ENCODE measurements at regions not wholly inside any gene's neighbourhood (a gene's known extent, or its start where the extent isn't known, plus 50 kb on each side); places are given as distances from the start of the nearest gene placed in this dataset.

- TF ChIP-seq POLR2A (IDR thresholded peaks at IDR 0.05) (no peak), CTCF (IDR thresholded peaks at IDR 0.05) (no peak)
Observed at GRCh38 chr3:34225821-34226366, 427.5 kb downstream of the PDCD6IP start.

Data from esophagus squamous epithelium (tissue), 4 donors.